Eye (tissue), 1 donor: ENCODE measurements at regions not wholly inside any gene's neighbourhood (a gene's known extent, or its start where the extent isn't known, plus 50 kb on each side); places are given as distances from the start of the nearest gene placed in this dataset.

ENCODE experiments used
- DNase-seq: peaks from one replicate; pipeline ENCODE4 v3.0.0-alpha.2; 2015

DNA sequence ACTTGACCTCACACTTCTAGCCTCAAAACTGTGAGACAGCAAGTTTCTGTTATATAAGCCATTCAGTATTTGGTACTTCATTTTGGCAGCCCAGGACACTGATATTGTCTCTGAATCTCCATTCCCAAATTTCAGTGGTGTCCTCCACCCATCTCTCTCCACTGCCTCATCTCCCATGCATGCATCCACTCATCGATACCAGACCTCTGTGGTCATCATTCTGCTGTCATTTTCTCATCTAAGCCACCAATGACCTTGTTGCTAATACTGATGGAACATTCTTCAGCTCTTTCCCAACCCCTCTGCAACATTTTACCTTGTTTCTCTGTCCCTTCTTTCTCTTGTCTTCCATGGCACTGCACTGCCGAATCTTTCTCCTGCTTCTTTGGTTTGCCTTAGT, 221.8 kb downstream of the SNX18 start:
- DNase-seq: no peak

DNA sequence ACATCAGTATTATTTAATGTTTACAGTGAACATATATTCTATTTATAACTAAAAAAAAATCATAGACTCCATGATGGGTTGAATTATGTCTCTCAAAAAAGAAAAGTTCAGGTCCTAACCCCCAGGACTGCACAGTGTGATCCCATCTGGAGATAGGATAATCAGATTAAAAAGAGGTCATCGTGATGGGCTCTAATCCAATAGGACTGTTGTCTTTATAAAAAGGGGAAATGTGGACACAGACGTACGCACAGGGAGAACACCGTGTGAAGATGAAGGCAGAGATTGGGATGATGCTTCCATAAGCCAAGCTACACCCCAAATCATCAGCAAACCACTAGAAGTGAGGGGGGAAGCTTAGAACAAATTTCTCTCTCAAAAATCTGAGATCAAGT, 221.4 kb downstream of the SNX18 start:
- no peak for DNase-seq

- DNase-seq: no peak
Measured at GRCh38 chr5:54738118-54738972, 220.8 kb downstream of the SNX18 start.

- DNase-seq: peak; percentile 33
Measured at GRCh38 chr5:54736003-54736797, 218.6 kb downstream of the SNX18 start.

GRCh38 chr5:54733101-54733500, 215.5 kb downstream of the SNX18 start:
- no peak for DNase-seq

DNA sequence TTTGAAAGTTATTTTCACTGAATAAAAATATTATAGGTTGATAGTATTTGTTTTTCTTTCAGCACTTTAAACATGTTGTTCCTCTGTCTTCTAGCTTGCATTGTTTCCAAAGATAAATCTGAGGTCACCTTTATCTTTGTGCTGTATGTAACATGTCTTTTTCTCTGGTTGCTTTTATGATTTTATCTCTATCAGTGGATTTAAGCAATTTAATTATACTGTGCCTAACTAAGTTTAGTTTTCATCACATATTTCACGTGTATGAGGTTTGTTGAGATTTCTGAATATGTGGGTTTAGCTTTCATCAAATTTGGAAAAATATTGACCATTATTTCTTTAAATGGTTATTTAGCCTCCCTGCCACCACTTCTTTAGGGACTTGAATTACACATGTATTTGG, 214.5 kb downstream of the SNX18 start:
- no peak for DNase-seq

GRCh38 chr5:54728588-54728915, 211.0 kb downstream of the SNX18 start:
- no peak for DNase-seq

DNA sequence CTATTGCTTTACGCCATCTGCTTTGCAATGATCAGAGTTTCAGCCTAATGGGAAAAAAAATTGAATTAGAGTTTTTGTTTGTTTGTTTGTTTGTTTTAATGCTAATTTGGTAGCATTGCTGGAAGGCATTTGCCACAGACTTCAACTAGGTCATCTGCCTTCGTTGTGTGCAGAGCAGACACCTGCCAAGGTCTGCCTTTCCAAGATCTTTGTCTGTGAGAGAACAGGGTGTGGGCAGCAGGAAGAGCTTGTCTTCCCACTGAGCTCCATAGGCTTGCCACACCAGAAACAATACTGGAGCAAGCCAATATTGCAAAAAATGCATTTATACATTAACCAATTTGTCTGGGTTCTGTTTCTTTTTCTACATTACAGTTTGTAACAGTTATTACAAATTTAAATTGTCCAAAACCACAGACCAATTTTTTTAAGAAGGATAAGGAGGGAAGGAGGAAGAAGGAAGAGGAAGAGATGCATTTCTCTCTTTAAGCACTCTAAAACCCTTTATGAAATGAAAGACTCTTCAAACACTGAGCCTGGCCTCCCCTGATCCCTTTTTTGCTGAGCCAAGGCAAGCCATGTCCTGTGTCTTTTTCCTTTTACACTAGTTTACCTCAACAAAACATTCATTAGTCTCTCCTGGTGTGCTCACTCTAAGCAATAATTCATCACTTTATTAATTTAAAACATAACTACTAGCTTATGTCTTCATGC, 210.5 kb downstream of the SNX18 start:
- DNase-seq: no peak

- DNase-seq: no peak
Measured at GRCh38 chr5:54725391-54726280, 208.1 kb downstream of the SNX18 start.

DNA sequence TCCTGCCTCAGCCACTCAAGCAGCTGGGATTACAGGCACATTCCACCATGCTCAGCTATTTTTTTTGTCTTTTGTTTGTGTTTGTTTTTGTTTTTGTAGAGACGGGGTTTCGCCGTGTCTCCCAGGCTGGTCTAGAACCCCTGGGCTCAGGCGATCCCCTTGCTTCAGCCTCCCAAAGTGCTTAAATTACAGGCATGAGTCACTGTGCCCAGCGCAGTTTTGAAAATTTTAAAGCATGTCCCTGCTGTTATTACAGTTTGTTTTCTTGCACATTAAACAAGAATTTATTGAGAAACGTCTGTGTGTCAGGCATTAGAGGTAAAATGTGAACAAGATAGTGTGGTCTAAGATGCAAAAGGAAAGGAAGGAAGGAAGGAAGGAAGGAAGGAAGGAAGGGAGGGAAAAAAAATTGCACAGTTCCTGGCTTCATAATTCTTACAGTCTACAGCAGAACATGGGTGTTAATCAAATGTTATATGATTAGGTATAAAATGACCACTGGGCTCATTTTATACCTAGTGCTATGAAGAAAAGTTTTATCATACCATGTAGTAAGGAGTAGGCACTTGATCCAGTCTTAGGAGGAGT, 205.4 kb downstream of the SNX18 start:
- no peak for DNase-seq

DNA sequence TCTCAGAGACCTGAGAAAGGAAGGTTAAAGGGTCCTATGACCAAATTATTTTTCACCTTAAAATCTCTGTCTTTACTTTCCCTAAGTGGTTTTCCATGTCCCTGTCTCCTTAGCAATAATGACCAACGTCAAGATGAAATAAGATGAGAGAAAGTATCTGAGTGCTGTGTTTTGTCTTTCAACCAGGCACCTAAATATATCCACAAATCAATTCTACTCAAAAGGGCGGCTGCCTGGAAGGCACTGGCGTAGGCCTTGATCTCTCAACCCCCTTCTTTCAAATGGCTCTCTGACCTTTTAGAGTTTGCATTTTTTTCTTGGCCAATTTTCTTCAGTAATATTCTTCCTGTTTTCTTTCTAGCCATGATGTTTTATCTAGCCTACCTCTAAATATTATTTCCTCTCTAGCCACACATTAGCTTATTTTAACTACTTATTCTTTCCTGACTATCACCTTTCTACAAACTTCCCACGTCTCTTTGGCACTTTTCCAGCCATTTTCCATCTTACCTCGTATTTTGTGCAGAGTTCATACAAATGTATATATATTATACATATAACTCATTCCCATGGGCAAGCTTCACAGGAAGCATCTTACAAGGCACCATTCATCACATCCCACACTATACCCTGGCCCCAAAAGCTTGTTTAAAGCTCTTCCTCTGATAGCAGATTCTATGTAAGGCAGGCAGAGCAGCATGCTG, 204.5 kb downstream of the SNX18 start:
- no peak for DNase-seq

DNA sequence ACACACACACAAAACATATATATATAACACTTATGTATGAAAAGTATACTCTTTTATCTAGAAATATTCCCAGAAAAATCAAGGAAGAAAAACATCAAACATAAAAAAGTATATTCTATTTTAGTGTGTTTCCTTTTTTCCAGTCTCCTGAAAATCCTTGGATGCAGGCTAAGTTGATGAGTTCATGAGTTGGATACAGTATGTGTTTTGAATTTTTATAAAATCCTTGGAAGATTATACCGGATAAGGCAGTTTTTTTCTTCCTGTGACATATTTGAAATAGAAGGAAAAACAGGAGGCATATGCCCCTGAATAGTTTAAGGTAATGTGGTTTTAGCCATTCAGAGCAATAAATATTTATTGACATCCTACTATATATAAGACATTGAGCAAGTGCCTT, 203.6 kb downstream of the SNX18 start:
- DNase-seq: no peak

DNA sequence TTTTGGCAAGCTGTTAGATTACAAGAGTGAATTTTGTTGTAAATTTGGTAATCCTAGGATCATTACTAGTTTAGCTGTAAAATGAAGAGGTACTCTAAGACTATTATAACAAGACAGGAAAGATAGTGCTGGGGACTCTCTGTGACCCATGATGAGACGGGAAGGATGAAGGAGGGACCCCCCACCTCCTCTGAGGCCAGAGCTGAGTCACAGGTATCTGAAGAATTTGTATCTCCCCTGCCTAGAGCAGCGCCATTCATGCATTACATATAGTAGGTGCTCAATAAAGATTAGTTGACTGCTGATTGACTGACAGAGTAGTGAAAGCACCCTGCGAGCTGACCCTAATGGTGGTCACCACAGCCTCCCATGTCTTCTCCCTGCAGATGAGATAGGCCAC, 202.8 kb downstream of the SNX18 start:
- DNase-seq: no peak

- peak; percentile 51 for DNase-seq
Measured at GRCh38 chr5:54719384-54720283, 202.1 kb downstream of the SNX18 start.

DNA sequence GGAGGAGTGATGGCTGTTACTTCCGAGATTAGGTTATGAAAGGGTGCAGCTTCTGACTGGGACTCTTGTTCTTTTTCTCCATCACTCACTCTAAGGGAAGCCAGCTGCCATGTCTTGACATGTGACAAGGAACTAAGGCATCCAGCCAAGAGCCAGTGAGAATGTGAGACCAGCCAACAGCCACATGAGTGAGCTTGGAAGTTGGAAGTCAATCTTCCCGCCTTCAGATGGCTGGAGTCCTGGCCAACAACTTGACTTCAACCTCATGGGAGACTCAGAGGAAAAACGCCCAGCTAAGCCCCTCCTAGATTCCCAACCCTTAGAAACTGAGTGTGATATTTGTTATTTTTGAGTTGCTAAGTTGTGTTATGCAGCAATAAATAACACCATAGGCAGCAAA, 201.1 kb downstream of the SNX18 start:
- peak; percentile 44 for DNase-seq

GRCh38 chr5:54717870-54718269, 200.3 kb downstream of the SNX18 start:
- DNase-seq: no peak

DNA sequence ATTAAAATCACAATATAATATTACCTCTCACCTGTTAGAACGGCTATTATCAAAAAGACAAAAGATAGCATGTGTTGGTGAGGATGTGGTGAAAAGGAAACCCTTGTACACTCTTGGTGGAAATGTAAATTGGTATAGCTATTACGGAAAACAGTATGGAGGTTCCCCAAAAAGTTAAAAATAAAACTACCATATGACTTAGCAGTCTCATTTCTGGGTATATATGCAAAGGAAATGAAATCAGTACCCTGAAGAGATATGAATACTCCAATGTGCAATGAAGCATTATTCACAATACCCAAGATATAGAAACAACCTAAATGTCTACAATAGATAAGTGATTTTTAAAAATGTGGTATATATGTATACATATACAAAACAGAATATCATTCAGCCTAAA, 199.9 kb downstream of the SNX18 start:
- DNase-seq: no peak

- DNase-seq: no peak
Measured at GRCh38 chr5:54713923-54714581, 196.5 kb downstream of the SNX18 start.

GRCh38 chr5:54709096-54709495, 191.5 kb downstream of the SNX18 start:
- no peak for DNase-seq

DNA sequence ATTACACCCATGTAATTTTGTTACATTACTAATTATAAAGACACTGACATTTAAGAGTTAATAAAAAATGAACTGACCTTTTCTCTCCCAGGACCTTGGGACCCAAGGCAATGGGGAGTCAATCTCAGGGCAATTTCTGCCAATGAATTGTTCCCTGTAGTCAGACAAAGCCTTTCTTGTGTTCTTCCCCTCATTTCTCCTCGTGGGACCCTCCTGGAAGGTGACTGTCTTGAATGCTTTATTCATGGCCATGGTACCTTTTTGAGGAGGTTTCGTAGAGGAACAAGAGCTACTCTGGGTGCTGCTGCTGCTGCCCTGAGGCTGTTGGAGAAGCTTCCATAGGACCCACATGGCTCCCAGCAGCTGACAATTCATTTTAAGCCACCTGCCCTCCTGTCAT, 190.3 kb downstream of the SNX18 start:
- DNase-seq: no peak
